Endothelial cell of umbilical vein (primary cell): ENCODE measurements at regions not wholly inside any gene's neighbourhood (a gene's known extent, or its start where the extent isn't known, plus 50 kb on each side); places are given as distances from the start of the nearest gene placed in this dataset.

Experiments used
- BruUV-seq: library from RNA; stranded (reverse); fragments of 400-500 nt; replicated peaks from 2 replicates; lab custom pipeline; 2021; lab: Mats Ljungman, UMichigan
- CTCF ChIA-PET: fragments of 300-600, 350-600 bp; sonication (Branson Sonifier 250); formaldehyde crosslinking; loops from one replicate; lab custom pipeline; 2021; ENCODE audit warnings: antibody characterized with exemption, inconsistent platforms; lab: Charles Lee
- POLR2A ChIA-PET: fragments of 300-600, 350-600 bp; sonication (Branson Sonifier 250); formaldehyde crosslinking; loops from one replicate; lab custom pipeline; 2021; ENCODE audit warnings: antibody characterized with exemption, inconsistent platforms; lab: Charles Lee
- DNase-seq: peaks from one replicate; pipeline ENCODE4 v3.0.0-alpha.2; 2011; ENCODE audit warnings: low read depth, low spot score
- FAIRE-seq: peaks from 2 replicates; lab custom pipeline; 2011; peaks lifted over from hg19 to GRCh38; lab: Jason Lieb, UNC
- H2AFZ ChIP-seq: 2 replicates; pipeline ENCODE4 v1.6.0; 2012; ENCODE audit warnings: low read depth, low read length, control low read depth, inconsistent platforms
- H3K27ac ChIP-seq: 2 replicates; pipeline ENCODE4 v1.5.1; 2011; ENCODE audit warnings: low read depth, mild to moderate bottlenecking, control low read depth, low read length, moderate library complexity; ENCODE audit not compliant: insufficient read depth
- H3K27me3 ChIP-seq, 2 experiments: 2 replicates each; pipeline versions ENCODE4 v1.6.0 to v1.6.1; 2011; ENCODE audit warnings: low read length in 2 of 2, mixed read lengths in 1 of 2; ENCODE audit not compliant: control insufficient read depth in 2 of 2, insufficient read depth in 2 of 2
- H3K36me3 ChIP-seq, 2 experiments: 2 replicates in 1 of 2; 3 replicates in 1 of 2; pipeline ENCODE4 v1.5.1; 2011; ENCODE audit warnings: low read length in 2 of 2, mild to moderate bottlenecking in 1 of 2, moderate library complexity in 1 of 2; ENCODE audit not compliant: control insufficient read depth in 2 of 2, insufficient read depth in 2 of 2; ENCODE audit errors: extremely low read depth in 1 of 2
- H3K4me1 ChIP-seq: 3 replicates; pipeline ENCODE4 v1.5.1; 2011; ENCODE audit warnings: mild to moderate bottlenecking, low read length; ENCODE audit not compliant: control insufficient read depth, insufficient read depth; ENCODE audit errors: extremely low read depth
- H3K4me2 ChIP-seq: 2 replicates; pipeline ENCODE4 v1.6.1; 2011; ENCODE audit warnings: low read length, control low read depth, mixed read lengths; ENCODE audit not compliant: insufficient read depth
- H3K4me3 ChIP-seq, 3 experiments: fragments of 200-600 bp in 1 of 3; sonication (generic), shearing (Covaris generic) in 1 of 3; replicated peaks in 1 of 3; 2 replicates each; pipeline ENCODE4 v1.5.1; 2011 to 2016; ENCODE audit warnings: control low read depth in 3 of 3, low read length in 3 of 3, mild to moderate bottlenecking in 2 of 3, inconsistent platforms in 1 of 3, low read depth in 1 of 3, moderate library complexity in 1 of 3; ENCODE audit not compliant: insufficient read depth in 1 of 3
- H3K79me2 ChIP-seq: 2 replicates; pipeline ENCODE4 v1.6.0; 2012; ENCODE audit warnings: low read length, inconsistent platforms; ENCODE audit not compliant: control insufficient read depth, insufficient read depth
- H3K9ac ChIP-seq: replicated peaks from 2 replicates; pipeline ENCODE3; 2011; ENCODE audit warnings: low read length, control low read depth; ENCODE audit not compliant: insufficient read depth; ENCODE audit errors: extremely low read depth
- H3K9me1 ChIP-seq: replicated peaks from 3 replicates; pipeline ENCODE4 v1.6.0; 2011; ENCODE audit warnings: mild to moderate bottlenecking, low read length; ENCODE audit not compliant: control insufficient read depth, insufficient read depth; ENCODE audit errors: extremely low read depth
- H3K9me3 ChIP-seq: replicated peaks from 2 replicates; pipeline ENCODE4 v1.5.1; 2012; ENCODE audit warnings: low read length, inconsistent platforms; ENCODE audit not compliant: control insufficient read depth, insufficient read depth
- H4K20me1 ChIP-seq: replicated peaks from 2 replicates; pipeline ENCODE3; 2011; ENCODE audit warnings: mild to moderate bottlenecking, low read length; ENCODE audit not compliant: control insufficient read depth, insufficient read depth; ENCODE audit errors: extremely low read depth
- CTCF ChIP-seq, 2 donors: IDR thresholded peaks; 1 replicate in 1 of 2; 2 replicates in 1 of 2; pipeline ENCODE4 v1.5.1; 2011; ENCODE audit warnings: low read length in 2 of 2, mild to moderate bottlenecking in 2 of 2, moderate library complexity in 2 of 2, control low read depth in 1 of 2, inconsistent platforms in 1 of 2, low read depth in 1 of 2; ENCODE audit not compliant: insufficient read depth in 1 of 2; ENCODE audit errors: extremely low read depth in 1 of 2
- EZH2 ChIP-seq: IDR thresholded peaks from 2 replicates; pipeline ENCODE4 v1.6.1; 2012; ENCODE audit warnings: borderline replicate concordance, low read depth, mild to moderate bottlenecking, moderate library complexity, low read length, inconsistent platforms; ENCODE audit not compliant: severe bottlenecking
- FOS ChIP-seq: IDR thresholded peaks from 2 replicates; pipeline ENCODE4 v1.6.1; 2011; ENCODE audit warnings: mild to moderate bottlenecking, low read length, moderate library complexity, borderline replicate concordance; ENCODE audit not compliant: insufficient read depth
- GATA2 ChIP-seq: IDR thresholded peaks from 2 replicates; pipeline ENCODE4 v1.7.0; 2011; ENCODE audit warnings: low read depth, mild to moderate bottlenecking, moderate library complexity, mixed read lengths, low read length; ENCODE audit not compliant: insufficient read length, insufficient read depth
- JUN ChIP-seq: IDR thresholded peaks from 2 replicates; pipeline ENCODE4 v1.6.1; 2011; ENCODE audit warnings: borderline replicate concordance, low read depth; ENCODE audit not compliant: insufficient read length, insufficient read depth
- MAX ChIP-seq: IDR thresholded peaks from 2 replicates; pipeline ENCODE4 v1.6.1; 2011; ENCODE audit not compliant: insufficient read depth, insufficient read length
- MYC ChIP-seq: IDR thresholded peaks from one replicate; pipeline ENCODE4 v1.6.1; 2011; ENCODE audit warnings: mild to moderate bottlenecking, low read depth, low read length
- POLR2A ChIP-seq: IDR thresholded peaks from 2 replicates; pipeline ENCODE4 v1.6.1; 2012; ENCODE audit warnings: low read depth, mild to moderate bottlenecking, control low read depth, low read length
- POLR2AphosphoS5 ChIP-seq: IDR thresholded peaks from 2 replicates; pipeline ENCODE4 v1.6.1; 2012; ENCODE audit warnings: low read depth, mild to moderate bottlenecking, control low read depth, low read length, moderate library complexity; ENCODE audit not compliant: insufficient read depth
- dilution Hi-C: fragments of 300-500 bp; cut with MboI; formaldehyde crosslinking; loops from one replicate; pipeline ENCODE4 v1.15.0; 2019; ENCODE audit warnings: low sequenced_read_pairs; ENCODE audit not compliant: extremely low pct_ligation_motif_present
- intact Hi-C: fragments of 100-400 bp; cut with micrococcal nuclease; formaldehyde crosslinking; loops from one replicate; pipeline ENCODE4 v1.10.0; 2022

GRCh38 chr2:210844016-210844415, 287.6 kb downstream of the CPS1 start:
- intact Hi-C loops = no loop called here
- dilution Hi-C loops = no loop called here

GRCh38 chr2:210859314-210859713, 302.9 kb downstream of the CPS1 start:
- Histone ChIP-seq H3K27ac (no peak overlapping the region), H3K4me3 (no peak overlapping the region), H3K9me1 (no peaks in the 10 kb centered on the region), H3K79me2 (no peaks in the 10 kb centered on the region), H3K9me3 (no peaks in the 10 kb centered on the region), H3K4me2 (no peak overlapping the region), H3K27me3 (no peaks in the 10 kb centered on the region), H2AFZ (no peak overlapping the region), H4K20me1 (no peaks in the 10 kb centered on the region), H3K9ac (no peak overlapping the region), H3K36me3 (no peaks in the 10 kb centered on the region), H3K4me1 (peaks cover 2% of the 10 kb centered on the region)
- ChIA-PET POLR2A (no interaction called here), CTCF (no interaction called here)
- FAIRE-seq (no peak), DNase-seq (no peak)
- no TSS peak for BruUV-seq
- intact Hi-C loops = no loop called here
- dilution Hi-C loops = no loop called here
- TF ChIP-seq POLR2AphosphoS5 = no peak
- TF ChIP-seq JUN = no peak
- no peak for TF ChIP-seq MYC
- no peak for TF ChIP-seq MAX
- TF ChIP-seq FOS = no peak
- no peak for TF ChIP-seq CTCF (IDR thresholded peaks at IDR 0.05; ENCODE audit: extremely low read depth in 1 of 2, insufficient read depth in 1 of 2, low read depth in 1 of 2, low read length in 2 of 2)
- no peak for TF ChIP-seq POLR2A
- no peak for TF ChIP-seq EZH2
- no peak for TF ChIP-seq GATA2

More at GRCh38 chr2:210844016-210844415, 287.6 kb downstream of the CPS1 start:
- ChIA-PET CTCF (no interaction called here), POLR2A (no interaction called here)
- Histone ChIP-seq H3K4me1 (no peaks in the 10 kb centered on the region), H3K4me3 (no peak overlapping the region), H3K27me3 (no peaks in the 10 kb centered on the region), H3K9me1 (no peaks in the 10 kb centered on the region), H2AFZ (no peak overlapping the region), H3K27ac (no peak overlapping the region), H4K20me1 (no peaks in the 10 kb centered on the region), H3K9ac (no peak overlapping the region), H3K4me2 (no peak overlapping the region), H3K79me2 (no peaks in the 10 kb centered on the region), H3K9me3 (no peaks in the 10 kb centered on the region), H3K36me3 (no peaks in the 10 kb centered on the region)
- no TSS peak for BruUV-seq
- TF ChIP-seq FOS (no peak), MYC (no peak), GATA2 (no peak), POLR2A (no peak)
- FAIRE-seq (no peak), DNase-seq (no peak)
